ENCODE measurements at regions not wholly inside any gene's neighbourhood (a gene's known extent, or its start where the extent isn't known, plus 50 kb on each side); places are given as distances from the start of the nearest gene placed in this dataset.

GRCh38 chr18:8462651-8463185 lies 146.5 kb upstream of the RAB12 start:
- TF ChIP-seq CTCF (IDR thresholded peaks at IDR 0.05) (no peak), POLR2A (IDR thresholded peaks at IDR 0.05) (no peak)
